GM19468 (cell line): ENCODE measurements at regions not wholly inside any gene's neighbourhood (a gene's known extent, or its start where the extent isn't known, plus 50 kb on each side); places are given as distances from the start of the nearest gene placed in this dataset.
"Not testable (repeated sequence)": the region's sequence is repeated elsewhere in the genome, so short reads cannot be mapped to it uniquely, and the experiment has no call there.

Source experiments
- ATAC-seq: cut with Tn5 transposase; IDR thresholded peaks from one replicate; pipeline ENCODE4 v1.9.1; 2021; ENCODE audit warnings: mild to moderate bottlenecking, moderate library complexity, moderate number of reproducible peaks; ENCODE audit not compliant: unreplicated experiment; ENCODE audit errors: extremely low read depth

DNA sequence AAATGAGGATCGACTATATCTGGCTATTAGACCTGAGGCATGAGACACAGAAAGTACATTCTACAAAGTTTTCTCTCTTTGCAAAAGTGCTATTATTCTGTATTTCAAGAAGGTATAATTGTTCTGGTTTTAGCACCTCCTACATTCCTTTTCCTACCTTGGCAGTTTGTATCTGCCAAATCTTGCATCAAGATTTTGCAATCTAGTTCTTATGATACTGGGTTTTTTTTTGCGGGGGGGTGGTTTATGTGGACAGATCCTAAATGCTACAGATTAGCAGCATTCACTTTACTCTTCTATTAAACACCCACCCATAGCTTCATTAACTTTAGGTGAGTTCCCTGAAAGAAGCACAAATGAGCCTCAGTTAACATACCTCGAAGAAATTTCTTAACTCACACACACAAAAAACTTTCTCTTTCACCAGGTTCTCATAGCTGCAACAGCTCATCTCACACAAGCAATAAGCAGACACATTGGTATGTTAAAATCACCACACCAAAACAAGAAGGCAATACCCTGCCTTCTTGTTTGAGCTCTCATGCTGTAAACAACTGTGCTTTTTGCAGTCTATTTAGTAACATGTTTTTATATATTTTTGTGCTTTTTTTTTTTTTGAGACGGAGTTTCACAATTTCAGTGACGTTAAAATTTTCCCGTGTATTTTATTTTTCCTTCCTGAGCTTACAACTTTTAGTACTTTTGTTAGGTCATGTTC, 73.0 kb upstream of the VGLL4 start:
- no peak for ATAC-seq

- ATAC-seq = no peak
Observed at GRCh38 chr3:11713171-11713570, 69.5 kb upstream of the VGLL4 start.

GRCh38 chr3:11712646-11713045, 68.9 kb upstream of the VGLL4 start:
- ATAC-seq = no peak

DNA sequence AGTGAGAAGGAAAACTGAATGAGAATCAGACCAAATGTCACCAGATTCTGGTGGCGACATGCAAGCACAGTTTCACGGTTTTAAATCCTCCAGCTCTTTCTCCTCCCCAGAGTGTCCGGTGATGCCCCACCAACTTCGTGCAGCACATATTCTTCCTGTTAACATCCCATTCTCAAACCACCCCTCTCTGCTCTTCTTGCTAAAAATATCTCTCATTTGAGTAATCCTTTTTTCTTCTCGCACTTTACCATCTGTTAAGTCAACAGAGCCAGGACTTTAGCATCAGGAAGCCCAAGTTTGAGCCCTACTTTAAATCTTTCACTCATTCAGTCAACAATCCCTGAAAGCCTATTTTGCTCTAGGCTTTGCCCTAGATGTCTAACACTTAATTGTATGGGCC, 68.2 kb upstream of the VGLL4 start:
- ATAC-seq = no peak

DNA sequence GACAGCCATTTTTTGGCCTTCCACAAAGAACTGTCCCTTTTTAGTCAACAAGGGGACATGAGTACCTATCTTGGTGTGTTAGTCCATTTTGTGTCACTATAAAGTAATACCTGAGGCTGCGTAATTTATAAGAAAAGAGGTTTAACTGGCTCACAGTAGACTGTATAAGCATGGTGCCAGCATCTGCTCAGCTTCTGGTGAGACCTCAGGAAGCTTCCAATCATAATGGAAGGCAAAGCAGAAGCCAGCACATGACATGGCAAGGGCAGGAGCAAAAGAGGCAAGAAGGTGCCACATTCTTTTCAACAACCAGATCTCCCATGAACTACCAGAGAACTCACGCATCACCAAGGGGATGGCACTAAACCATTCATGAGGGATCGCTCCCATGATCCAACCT, 66.1 kb upstream of the VGLL4 start:
- no peak for ATAC-seq

GRCh38 chr3:11707084-11707483, 63.4 kb upstream of the VGLL4 start:
- ATAC-seq = not testable (repeated sequence)

- no peak for ATAC-seq
Observed at GRCh38 chr3:11706604-11707003, 62.9 kb upstream of the VGLL4 start.

DNA sequence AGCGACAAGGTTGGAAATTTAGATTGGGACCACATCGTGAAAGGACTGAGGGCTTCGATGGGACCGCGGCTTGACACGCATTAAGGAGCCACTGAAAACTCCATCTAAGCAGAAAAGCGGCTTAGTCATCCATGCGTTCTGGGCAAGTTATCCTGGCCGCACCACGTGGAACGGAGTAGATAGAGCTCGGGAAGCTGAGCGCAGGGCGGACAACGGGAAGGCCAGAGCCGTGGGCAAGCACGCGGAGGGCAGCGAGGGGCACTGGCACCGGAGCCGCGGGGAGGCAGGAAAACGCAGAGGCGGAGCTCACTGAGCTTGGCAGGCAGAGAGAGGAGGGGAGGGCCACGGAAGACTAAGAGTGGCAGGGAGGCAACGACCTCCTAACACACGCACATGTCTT, 61.3 kb upstream of the VGLL4 start:
- no peak for ATAC-seq

DNA sequence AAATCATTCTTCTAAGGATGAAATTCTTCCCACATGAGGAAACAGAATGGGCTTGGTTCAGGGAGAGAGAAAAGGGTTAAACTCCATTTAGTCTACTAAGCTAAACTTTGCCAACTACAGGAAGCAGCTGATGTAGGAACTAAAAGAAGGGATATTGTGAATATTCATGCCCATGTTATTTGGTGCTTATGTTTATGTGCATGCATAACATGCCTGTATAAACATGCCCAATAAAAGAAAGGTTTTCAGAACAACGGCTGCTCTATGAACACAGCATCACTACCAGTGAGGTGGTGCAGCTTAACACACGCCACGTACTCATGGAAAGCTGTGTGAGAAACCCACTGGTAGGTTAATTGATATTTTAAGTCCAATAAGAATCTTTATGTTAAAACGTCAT, 59.4 kb upstream of the VGLL4 start:
- no peak for ATAC-seq

GRCh38 chr3:11699083-11699427, 55.3 kb upstream of the VGLL4 start:
- ATAC-seq = no peak

DNA sequence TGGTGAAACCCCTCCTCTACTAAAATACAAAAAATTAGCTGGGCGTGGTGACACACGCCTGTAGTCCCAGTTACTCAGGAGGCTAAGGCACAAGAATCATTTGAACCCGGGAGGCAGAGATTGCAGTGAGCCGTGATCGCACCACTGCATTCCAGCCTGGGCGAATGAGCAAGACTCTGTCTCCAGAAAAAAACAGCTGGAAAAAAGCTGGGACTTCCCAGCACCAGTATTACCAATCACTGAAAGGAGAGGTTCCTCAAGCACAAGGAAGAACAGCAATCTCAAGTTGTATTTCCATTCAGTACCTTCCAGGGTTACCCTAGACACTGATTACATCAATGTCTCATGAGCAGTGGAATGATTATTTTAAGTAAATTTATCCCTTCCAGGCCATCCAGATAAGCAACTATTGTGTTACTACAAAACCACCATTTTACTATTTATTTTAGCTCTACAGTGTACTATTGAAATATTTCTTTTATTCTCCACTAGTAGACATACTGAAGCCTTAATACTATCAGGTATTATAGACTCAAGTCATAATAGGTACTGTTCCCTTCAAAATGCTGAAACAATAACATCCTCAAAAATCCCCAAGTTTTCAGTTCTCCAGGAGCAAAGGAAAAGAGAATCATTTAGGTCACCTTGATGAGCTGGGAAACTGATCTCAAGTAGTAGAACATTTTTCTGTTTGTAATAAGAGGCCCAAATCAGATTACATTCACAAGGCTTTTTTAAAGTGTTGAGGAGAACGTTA, 54.8 kb upstream of the VGLL4 start:
- ATAC-seq = no peak

- ATAC-seq = no peak
Observed at GRCh38 chr3:11697701-11698100, 54.0 kb upstream of the VGLL4 start.

DNA sequence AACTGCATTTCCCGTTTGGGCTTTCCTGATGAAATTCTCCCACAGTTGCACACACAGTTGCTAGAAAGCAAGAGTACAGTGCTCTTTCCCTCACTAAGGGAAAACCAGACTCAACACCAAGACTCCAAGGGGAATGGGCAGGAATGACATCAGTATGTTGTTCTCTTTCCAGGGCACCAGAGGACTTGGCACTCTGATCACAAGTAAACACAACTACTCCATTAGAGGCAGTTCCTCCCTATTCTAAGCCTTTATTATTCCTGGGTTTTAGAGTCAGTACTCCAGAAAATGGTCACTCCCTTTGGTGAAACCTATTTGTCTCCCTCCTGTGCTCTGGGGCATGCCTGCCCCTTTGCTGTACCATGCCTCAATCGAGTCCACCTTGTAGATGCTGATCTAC, 52.3 kb upstream of the VGLL4 start:
- ATAC-seq = no peak
